A549 (cell line): ENCODE measurements at regions not wholly inside any gene's neighbourhood (a gene's known extent, or its start where the extent isn't known, plus 50 kb on each side); places are given as distances from the start of the nearest gene placed in this dataset.
"Not testable (repeated sequence)": the region's sequence is repeated elsewhere in the genome, so short reads cannot be mapped to it uniquely, and the experiment has no call there.

Source experiments
- ATAC-seq, 2 experiments: fragments of 200-7000 bp in 1 of 2; fragments of >200 bp in 1 of 2; cut with Nextera tagmentation in 1 of 2; cut with Tn5 transposase in 1 of 2; 3 replicates each; pipeline versions ENCODE4 v1.8.0 to v1.9.1; 2018 to 2020; ENCODE audit warnings: mild to moderate bottlenecking in 1 of 2, moderate library complexity in 1 of 2
- CTCF ChIA-PET: fragments of 300-600 bp; sonication (Branson Sonifier 250); formaldehyde crosslinking; extraction: SDS; loops from one replicate; lab custom pipeline; 2021; ENCODE audit warnings: antibody characterized with exemption, inconsistent platforms; lab: Yijun Ruan, JAX
- POLR2A ChIA-PET: fragments of 350-600 bp; formaldehyde crosslinking; extraction: SDS; loops from one replicate; lab custom pipeline; 2021; ENCODE audit warnings: antibody characterized with exemption, inconsistent platforms; lab: Yijun Ruan, JAX
- DNase-seq, 2 experiments: peaks; one replicate each; pipeline versions ENCODE4 v3.0.0 to v3.0.0-alpha.2; 2011 to 2016; ENCODE audit warnings: low read depth in 1 of 2, low spot score in 1 of 2
- FAIRE-seq: peaks from 2 replicates; lab custom pipeline; 2011; peaks lifted over from hg19 to GRCh38; lab: Jason Lieb, UNC
- H3K27ac ChIP-seq, 2 experiments: fragments of >200 bp; sonication (Bioruptor Twin); formaldehyde crosslinking; 3 replicates each; pipeline ENCODE4 v1.5.1; 2016 to 2017
- H3K4me1 ChIP-seq: fragments of >200 bp; sonication (Bioruptor Twin); formaldehyde crosslinking; 3 replicates; pipeline ENCODE4 v1.6.1; 2016
- H3K4me2 ChIP-seq: fragments of >200 bp; sonication (Bioruptor Twin); formaldehyde crosslinking; 3 replicates; pipeline ENCODE4 v1.6.1; 2016
- H3K4me3 ChIP-seq: fragments of >200 bp; sonication (Bioruptor Twin); formaldehyde crosslinking; 3 replicates; pipeline ENCODE4 v1.5.1; 2016
- H3K9me3 ChIP-seq: fragments of >200 bp; sonication (Bioruptor Twin); formaldehyde crosslinking; 3 replicates; pipeline ENCODE4 v1.6.1; 2016
- ATOH8 ChIP-seq: fragments of 250-450 bp; sonication (Bioruptor Pico); IDR thresholded peaks from 2 replicates; pipeline ENCODE4 v1.5.0; 2020; ENCODE audit warnings: low read depth, mild to moderate bottlenecking, moderate library complexity
- BHLHE40 ChIP-seq: IDR thresholded peaks from 2 replicates; pipeline ENCODE4 v1.6.1; 2012; ENCODE audit warnings: low read depth, low read length, inconsistent platforms
- CBX2 ChIP-seq: fragments of 200-600 bp; sonication (generic); IDR thresholded peaks from 2 replicates; pipeline ENCODE4 v1.6.1; 2016; ENCODE audit warnings: low read depth, mild to moderate bottlenecking, borderline replicate concordance
- CEBPB ChIP-seq, 2 experiments: fragments of >200 bp in 1 of 2; sonication (Bioruptor Twin) in 1 of 2; formaldehyde crosslinking in 1 of 2; IDR thresholded peaks; 2 replicates each; pipeline ENCODE4 v1.6.1; 2012 to 2016
- CHD2 ChIP-seq: fragments of 150-350 bp; IDR thresholded peaks from 2 replicates; pipeline ENCODE4 v1.6.1; 2014; ENCODE audit warnings: low read length; ENCODE audit not compliant: partially characterized antibody
- CHD4 ChIP-seq: fragments of 200-600 bp; sonication (generic); IDR thresholded peaks from 2 replicates; pipeline ENCODE4 v1.6.1; 2016; ENCODE audit warnings: antibody characterized with exemption, mild to moderate bottlenecking, borderline replicate concordance
- CTCF ChIP-seq: fragments of >200 bp; sonication (Bioruptor Twin); formaldehyde crosslinking; IDR thresholded peaks from 3 replicates; pipeline ENCODE4 v1.5.1; 2016
- EHF ChIP-seq: fragments of 250-450 bp; sonication (Bioruptor Pico); IDR thresholded peaks from 2 replicates; pipeline ENCODE4 v1.5.0; 2020; ENCODE audit warnings: mild to moderate bottlenecking
- FOXS1 ChIP-seq: fragments of 250-450 bp; sonication (Bioruptor Pico); IDR thresholded peaks from 2 replicates; pipeline ENCODE4 v1.5.0; 2020; ENCODE audit warnings: mild to moderate bottlenecking, moderate library complexity
- GATA3 ChIP-seq: IDR thresholded peaks from 2 replicates; pipeline ENCODE4 v1.6.1; 2012; ENCODE audit warnings: borderline replicate concordance
- HDAC2 ChIP-seq: fragments of 200-600 bp; sonication (generic); IDR thresholded peaks from 2 replicates; pipeline ENCODE4 v1.6.1; 2016
- HES2 ChIP-seq: fragments of >200 bp; sonication (Bioruptor Twin); formaldehyde crosslinking; IDR thresholded peaks from 2 replicates; pipeline ENCODE4 v1.6.1; 2016
- HEYL ChIP-seq: fragments of 250-450 bp; sonication (Bioruptor Pico); IDR thresholded peaks from 2 replicates; pipeline ENCODE4 v1.8.0; 2021; ENCODE audit warnings: mild to moderate bottlenecking, moderate library complexity
- HOXB5 ChIP-seq: fragments of 250-450 bp; sonication (Bioruptor Pico); IDR thresholded peaks from 2 replicates; pipeline ENCODE4 v1.5.0; 2020; ENCODE audit warnings: mild to moderate bottlenecking, moderate library complexity
- JUNB ChIP-seq: fragments of >200 bp; sonication (Bioruptor Twin); formaldehyde crosslinking; IDR thresholded peaks from 2 replicates; pipeline ENCODE4 v1.6.1; 2016
- MYC ChIP-seq: IDR thresholded peaks from 2 replicates; pipeline ENCODE4 v1.6.1; 2012; ENCODE audit warnings: mild to moderate bottlenecking, inconsistent platforms, low read length, improper control_type of control experiment, borderline replicate concordance
- POLR2A ChIP-seq: IDR thresholded peaks from 2 replicates; pipeline ENCODE4 v1.6.1; 2012; ENCODE audit warnings: mild to moderate bottlenecking, low read length
- RARB ChIP-seq: fragments of 250-450 bp; sonication (Bioruptor Pico); IDR thresholded peaks from 2 replicates; pipeline ENCODE4 v1.8.0; 2021; ENCODE audit warnings: mild to moderate bottlenecking, moderate library complexity
- RFX5 ChIP-seq: fragments of 450-650 bp; IDR thresholded peaks from 2 replicates; pipeline ENCODE4 v1.7.1; 2014; ENCODE audit warnings: antibody characterized with exemption, mild to moderate bottlenecking, moderate library complexity
- SREBF2 ChIP-seq: fragments of 450-650 bp; IDR thresholded peaks from 2 replicates; pipeline ENCODE4 v1.6.1; 2014; ENCODE audit warnings: mild to moderate bottlenecking, moderate library complexity
- USF2 ChIP-seq: fragments of 450-650 bp; IDR thresholded peaks from 2 replicates; pipeline ENCODE4 v1.6.1; 2014; ENCODE audit warnings: antibody characterized with exemption
- ZFP36 ChIP-seq: fragments of 450-650 bp; IDR thresholded peaks from 2 replicates; pipeline ENCODE4 v1.6.1; 2014; ENCODE audit warnings: borderline replicate concordance; ENCODE audit not compliant: partially characterized antibody
- WGBS: methylation state at CpG from one replicate; pipeline ENCODE4 v1.1.6; 2017; ENCODE audit errors: missing lambda C conversion rate; 5-methylcytosine and 5-hydroxymethylcytosine counted together

- Histone ChIP-seq H3K9me3 (no peaks in the 10 kb centered on the region), H3K4me2 (no peak overlapping the region), H3K4me3 (no peak overlapping the region), H3K4me1 (no peaks in the 10 kb centered on the region), H3K27ac (no peak overlapping the region)
- POLR2A ChIA-PET = no interaction called here
- DNase-seq (no peak), FAIRE-seq (no peak), ATAC-seq (no peak)
- TF ChIP-seq FOXS1 (CRISPR knock-in tag) (no peak), EHF (no peak), POLR2A (no peak), RFX5 (no peak), HES2 (no peak)
- WGBS = 50% methylated on average over 2 of the region's 2 CpGs
- CTCF ChIA-PET = no interaction called here
Measured at GRCh38 chr6:149142924-149143429, 174.5 kb upstream of the TAB2 start.

- DNase-seq, H3K4me3 ChIP-seq, ATAC-seq, FAIRE-seq, H3K4me1 ChIP-seq, H3K27ac ChIP-seq, POLR2A ChIA-PET, H3K4me2 ChIP-seq, CTCF ChIA-PET, H3K9me3 ChIP-seq: not testable (repeated sequence)
Measured at GRCh38 chr6:149145800-149146199, 171.7 kb upstream of the TAB2 start.

GRCh38 chr6:149147195-149147594 is 170.3 kb upstream of the TAB2 start:
- WGBS = 4% methylated on average over 3 of the region's 3 CpGs
- ATAC-seq (no peak), FAIRE-seq (no peak), DNase-seq (no peak)
- Histone ChIP-seq H3K9me3 (no peaks in the 10 kb centered on the region), H3K4me3 (no peak overlapping the region), H3K4me2 (0 out of 3 replicates have a peak overlapping the region, but pooled peaks have one; percentile 12), H3K27ac (no peak overlapping the region), H3K4me1 (no peaks in the 10 kb centered on the region)
- CTCF ChIA-PET = no interaction called here
- no peak for TF ChIP-seq CHD2
- TF ChIP-seq MYC = no peak
- no peak for TF ChIP-seq CTCF
- TF ChIP-seq HOXB5 (CRISPR knock-in tag) = no peak
- TF ChIP-seq RARB (CRISPR knock-in tag) = no peak
- TF ChIP-seq CHD4 = no peak
- TF ChIP-seq SREBF2 = no peak
- no peak for TF ChIP-seq ZFP36
- TF ChIP-seq CEBPB (IDR thresholded peaks at IDR 0.05) = no peak
- TF ChIP-seq BHLHE40 = no peak
- TF ChIP-seq ATOH8 (CRISPR knock-in tag) = no peak
- TF ChIP-seq HDAC2 = no peak
- TF ChIP-seq EHF = no peak
- no peak for TF ChIP-seq CBX2
- TF ChIP-seq HEYL (CRISPR knock-in tag) = no peak
- TF ChIP-seq GATA3 = no peak
- TF ChIP-seq JUNB = no peak
- no peak for TF ChIP-seq USF2
- POLR2A ChIA-PET = no interaction called here
